Nephron (organoid): ENCODE measurements at regions not wholly inside any gene's neighbourhood (a gene's known extent, or its start where the extent isn't known, plus 50 kb on each side); places are given as distances from the start of the nearest gene placed in this dataset.

Experiments
- H3K27ac Mint-ChIP-seq, 3 experiments: 2 replicates each; pipeline ENCODE4 v1.8.0; 2020; ENCODE audit warnings: mixed read lengths in 3 of 3, mild to moderate bottlenecking in 2 of 3, moderate library complexity in 1 of 3
- H3K27me3 Mint-ChIP-seq: 2 replicates; pipeline ENCODE4 v1.8.0; 2021; ENCODE audit warnings: low read depth, mild to moderate bottlenecking, moderate library complexity, mixed read lengths
- H3K36me3 Mint-ChIP-seq: 2 replicates; pipeline ENCODE4 v1.8.0; 2020; ENCODE audit warnings: low read depth, mixed read lengths
- H3K4me1 Mint-ChIP-seq: 2 replicates; pipeline ENCODE4 v1.8.0; 2020; ENCODE audit warnings: mixed read lengths
- H3K4me3 Mint-ChIP-seq, 3 experiments: 2 replicates each; pipeline ENCODE4 v1.8.0; 2020; ENCODE audit warnings: mild to moderate bottlenecking in 3 of 3, mixed read lengths in 3 of 3, moderate library complexity in 2 of 3
- H3K9me3 Mint-ChIP-seq: 2 replicates; pipeline ENCODE4 v1.8.0; 2020; ENCODE audit warnings: mixed read lengths
- TF ChIP-seq, protein P1 (sequence below), 3 experiments: fragments of 200-600 bp; sonication (generic); IDR thresholded peaks; one replicate each; pipeline ENCODE4 v1.5.0; 2021; ENCODE audit warnings: antibody characterized with exemption in 3 of 3; ENCODE audit not compliant: unreplicated experiment in 3 of 3

DNA sequence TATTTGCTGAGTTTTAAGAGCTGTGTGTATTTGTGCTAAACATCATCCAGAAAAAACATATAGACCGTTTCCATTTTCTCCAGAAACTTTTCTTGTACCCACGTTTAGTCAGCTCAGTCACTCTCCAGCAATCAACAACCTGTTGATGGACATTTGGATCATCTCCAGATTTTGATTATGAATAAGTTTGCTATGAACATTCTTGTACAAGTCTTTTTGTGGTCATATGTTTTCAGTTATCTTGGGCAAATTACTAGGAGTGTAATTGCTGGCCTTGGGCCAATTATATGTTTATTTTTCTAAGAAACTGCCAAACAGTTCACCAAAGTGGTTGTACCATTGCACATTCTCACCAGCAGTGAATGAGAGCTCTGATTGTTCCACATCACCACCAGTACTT is 221.8 kb downstream of the CENPF start:
- Mint-ChIP-seq H3K27ac (no peak overlapping the region), H3K4me1 (no peaks in the 10 kb centered on the region), H3K27me3 (no peaks in the 10 kb centered on the region), H3K4me3 (no peak overlapping the region), H3K9me3 (peaks cover 34% of the 10 kb centered on the region), H3K36me3 (no peaks in the 10 kb centered on the region)
- TF ChIP-seq, protein P1, sequence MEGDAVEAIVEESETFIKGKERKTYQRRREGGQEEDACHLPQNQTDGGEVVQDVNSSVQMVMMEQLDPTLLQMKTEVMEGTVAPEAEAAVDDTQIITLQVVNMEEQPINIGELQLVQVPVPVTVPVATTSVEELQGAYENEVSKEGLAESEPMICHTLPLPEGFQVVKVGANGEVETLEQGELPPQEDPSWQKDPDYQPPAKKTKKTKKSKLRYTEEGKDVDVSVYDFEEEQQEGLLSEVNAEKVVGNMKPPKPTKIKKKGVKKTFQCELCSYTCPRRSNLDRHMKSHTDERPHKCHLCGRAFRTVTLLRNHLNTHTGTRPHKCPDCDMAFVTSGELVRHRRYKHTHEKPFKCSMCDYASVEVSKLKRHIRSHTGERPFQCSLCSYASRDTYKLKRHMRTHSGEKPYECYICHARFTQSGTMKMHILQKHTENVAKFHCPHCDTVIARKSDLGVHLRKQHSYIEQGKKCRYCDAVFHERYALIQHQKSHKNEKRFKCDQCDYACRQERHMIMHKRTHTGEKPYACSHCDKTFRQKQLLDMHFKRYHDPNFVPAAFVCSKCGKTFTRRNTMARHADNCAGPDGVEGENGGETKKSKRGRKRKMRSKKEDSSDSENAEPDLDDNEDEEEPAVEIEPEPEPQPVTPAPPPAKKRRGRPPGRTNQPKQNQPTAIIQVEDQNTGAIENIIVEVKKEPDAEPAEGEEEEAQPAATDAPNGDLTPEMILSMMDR (IDR thresholded peaks at IDR 0.05; ENCODE audit: unreplicated experiment in 3 of 3) = no peak

DNA sequence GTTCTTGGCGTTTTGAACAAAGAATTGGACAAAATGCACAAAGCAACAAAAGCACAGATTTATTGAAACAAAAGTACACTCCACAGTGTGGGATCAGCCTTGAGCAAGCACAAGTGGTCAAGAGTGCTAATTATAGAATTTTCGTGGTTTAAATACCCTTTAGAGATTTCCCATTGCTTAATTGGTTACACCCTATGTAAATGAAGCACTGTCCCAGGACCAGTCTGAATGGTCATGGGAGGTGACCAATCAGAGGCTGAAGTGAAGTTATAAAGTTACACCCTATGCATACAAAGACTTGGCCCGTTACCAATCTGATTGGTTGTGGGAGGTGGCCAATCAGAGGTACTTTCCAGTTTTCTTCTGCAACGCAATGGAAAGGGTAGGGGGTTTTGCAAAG is 223.6 kb downstream of the CENPF start:
- Mint-ChIP-seq H3K4me3 (no peak overlapping the region), H3K27me3 (no peaks in the 10 kb centered on the region)

DNA sequence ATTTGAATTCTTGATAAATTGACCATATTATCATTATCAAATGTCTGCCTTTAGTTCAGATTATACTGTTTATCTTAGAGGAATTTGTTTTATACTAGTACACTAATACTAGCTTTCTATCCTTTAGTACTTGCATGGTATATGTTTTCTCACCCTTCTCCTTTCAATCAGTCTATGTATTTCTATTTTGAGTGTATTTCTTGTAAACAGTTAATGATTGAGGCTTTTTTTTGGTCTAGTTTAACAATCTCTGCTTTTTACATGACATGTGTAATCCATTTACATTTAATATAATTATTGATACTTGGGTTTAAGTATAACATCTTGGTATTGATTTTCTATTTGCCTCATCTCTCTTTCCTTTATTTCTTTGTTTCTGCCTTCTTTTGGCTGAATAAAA is 224.9 kb downstream of the CENPF start:
- H3K9me3 Mint-ChIP-seq = peaks cover 26% of the 10 kb centered on the region
- TF ChIP-seq, protein P1 (IDR thresholded peaks at IDR 0.05; ENCODE audit: unreplicated experiment in 3 of 3) = no peak
- H3K4me3 Mint-ChIP-seq = no peak overlapping the region
- H3K27ac Mint-ChIP-seq = no peak overlapping the region
- H3K36me3 Mint-ChIP-seq = no peaks in the 10 kb centered on the region
- no peaks in the 10 kb centered on the region for H3K27me3 Mint-ChIP-seq
- peaks cover under 1% of the 10 kb centered on the region for H3K4me1 Mint-ChIP-seq

More for the DNA sequence above, 223.6 kb downstream of the CENPF start:
- H3K27ac Mint-ChIP-seq = no peak overlapping the region
- H3K4me1 Mint-ChIP-seq = no peaks in the 10 kb centered on the region
- TF ChIP-seq, protein P1 (IDR thresholded peaks at IDR 0.05; ENCODE audit: unreplicated experiment in 3 of 3) = no peak
- H3K36me3 Mint-ChIP-seq = no peaks in the 10 kb centered on the region
- H3K9me3 Mint-ChIP-seq = peaks cover 34% of the 10 kb centered on the region

DNA sequence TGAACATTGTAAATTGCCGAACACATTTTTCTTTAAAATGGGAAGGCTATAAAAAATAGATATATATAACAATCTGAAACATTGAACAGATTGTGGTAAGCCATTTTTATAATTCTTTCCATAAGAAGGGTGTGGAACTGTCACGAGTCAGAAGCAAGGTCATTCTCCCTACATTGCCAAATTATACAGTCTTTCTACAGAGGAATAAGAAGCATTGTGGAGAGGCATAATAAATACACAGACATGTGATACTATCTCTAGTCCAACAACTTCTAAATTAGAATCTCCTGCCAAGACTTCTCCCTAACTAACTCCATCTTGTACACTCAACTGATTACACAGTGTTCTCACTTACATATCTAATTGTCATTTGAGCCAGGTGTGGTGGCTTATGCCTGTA is 227.9 kb downstream of the CENPF start:
- Mint-ChIP-seq H3K36me3 (no peaks in the 10 kb centered on the region), H3K27me3 (no peaks in the 10 kb centered on the region), H3K4me3 (no peak overlapping the region), H3K27ac (no peak overlapping the region), H3K4me1 (peaks cover 18% of the 10 kb centered on the region), H3K9me3 (peaks cover 11% of the 10 kb centered on the region)
- TF ChIP-seq, protein P1 (IDR thresholded peaks at IDR 0.05; ENCODE audit: unreplicated experiment in 3 of 3) = no peak

DNA sequence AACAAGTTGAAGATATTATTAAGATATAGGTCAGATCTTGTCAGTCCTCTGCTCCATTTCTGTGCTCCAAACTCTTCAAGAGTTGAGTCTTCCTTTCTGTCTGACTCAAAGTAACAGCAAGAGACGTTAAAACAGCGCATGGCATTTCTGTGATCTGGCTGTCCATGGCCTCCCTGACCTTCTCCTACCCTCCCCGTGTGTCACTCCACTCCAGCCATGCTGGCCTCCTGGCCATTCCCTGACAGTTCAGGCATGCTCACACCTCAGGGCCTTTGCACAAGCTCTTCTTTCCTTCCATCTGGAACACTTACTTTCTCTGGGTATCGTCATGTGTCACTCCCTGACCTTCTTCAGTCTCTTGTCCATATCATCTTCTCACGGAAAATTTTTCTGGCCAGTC is 229.0 kb downstream of the CENPF start:
- peaks cover 11% of the 10 kb centered on the region for H3K9me3 Mint-ChIP-seq

DNA sequence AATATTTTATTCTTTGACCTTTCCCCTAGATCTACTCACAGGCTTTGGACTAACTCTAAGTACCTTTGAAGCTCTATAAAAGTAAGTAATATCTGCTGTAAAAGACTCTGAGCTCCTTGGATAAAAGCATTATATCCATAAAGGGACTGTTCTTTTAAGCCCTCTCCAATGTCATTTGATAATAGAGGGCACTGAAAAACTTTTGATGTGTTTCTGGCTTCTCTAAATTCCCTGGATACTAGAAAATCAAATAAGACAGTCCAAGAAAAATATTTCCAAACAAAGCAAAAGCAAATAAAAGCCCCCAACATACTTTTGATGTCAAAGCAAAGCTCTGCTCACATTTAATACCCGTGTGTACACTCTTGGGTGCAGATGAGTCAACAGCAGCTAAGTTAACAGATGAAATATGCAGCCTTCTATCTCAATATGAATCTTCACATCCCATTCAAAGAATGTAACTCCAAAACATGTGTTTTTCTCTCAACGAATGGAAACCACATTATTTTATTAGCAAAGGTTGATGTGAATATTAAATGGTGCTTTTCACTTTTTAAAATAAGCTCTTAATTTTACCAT is 230.3 kb downstream of the CENPF start:
- H3K4me1 Mint-ChIP-seq = peaks cover 28% of the 10 kb centered on the region
- TF ChIP-seq, protein P1 (IDR thresholded peaks at IDR 0.05; ENCODE audit: unreplicated experiment in 3 of 3) = no peak
- H3K9me3 Mint-ChIP-seq = peaks cover 4% of the 10 kb centered on the region
- H3K4me3 Mint-ChIP-seq = no peak overlapping the region
- no peak overlapping the region for H3K27ac Mint-ChIP-seq
- no peaks in the 10 kb centered on the region for H3K27me3 Mint-ChIP-seq
- H3K36me3 Mint-ChIP-seq = no peaks in the 10 kb centered on the region

More for the DNA sequence above, 229.0 kb downstream of the CENPF start:
- H3K36me3 Mint-ChIP-seq = no peaks in the 10 kb centered on the region
- TF ChIP-seq, protein P1 (IDR thresholded peaks at IDR 0.05; ENCODE audit: unreplicated experiment in 3 of 3) = no peak
- H3K27ac Mint-ChIP-seq = no peak overlapping the region
- no peak overlapping the region for H3K4me3 Mint-ChIP-seq
- H3K27me3 Mint-ChIP-seq = no peaks in the 10 kb centered on the region
- peaks cover 21% of the 10 kb centered on the region for H3K4me1 Mint-ChIP-seq
